CD4-positive, alpha-beta T cell (primary cell): ENCODE measurements at regions not wholly inside any gene's neighbourhood (a gene's known extent, or its start where the extent isn't known, plus 50 kb on each side); places are given as distances from the start of the nearest gene placed in this dataset.

Experiments
- ATAC-seq: fragments of 200-7000 bp; cut with Tn5 transposase; one replicate; pipeline ENCODE4 v1.10.0; 2022; ENCODE audit warnings: mild to moderate bottlenecking; ENCODE audit not compliant: poor library complexity
- CTCF ChIA-PET: fragments of 350-600 bp; sonication (Branson Sonifier 250); formaldehyde crosslinking; loops from one replicate; lab custom pipeline; 2021; ENCODE audit warnings: antibody characterized with exemption, inconsistent platforms; lab: Charles Lee
- POLR2A ChIA-PET: fragments of 350-600 bp; sonication (Branson Sonifier 250); formaldehyde crosslinking; loops from one replicate; lab custom pipeline; 2021; ENCODE audit warnings: antibody characterized with exemption, inconsistent platforms; lab: Charles Lee
- DNase-seq, 14 experiments: peaks; one replicate each; pipeline ENCODE4 v3.0.0-alpha.2; 2013 to 2020; ENCODE audit warnings: mixed read lengths in 2 of 14
- H3K27ac ChIP-seq, 2 donors: one replicate each; pipeline versions ENCODE4 v1.5.1 to v1.7.0; 2013; ENCODE audit warnings: low read length in 2 of 2, low read depth in 1 of 2, mild to moderate bottlenecking in 1 of 2
- H3K27me3 ChIP-seq, 2 experiments: 1 replicate in 1 of 2; 2 replicates in 1 of 2; pipeline versions ENCODE4 v1.6.1 to v1.7.0; 2013; ENCODE audit warnings: low read length in 2 of 2, control low read depth in 1 of 2, mild to moderate bottlenecking in 1 of 2, moderate library complexity in 1 of 2; ENCODE audit not compliant: insufficient read depth in 2 of 2, control insufficient read depth in 1 of 2
- H3K36me3 ChIP-seq: one replicate; pipeline ENCODE4 v1.6.1; 2013; ENCODE audit warnings: low read length, control low read depth; ENCODE audit not compliant: insufficient read depth
- H3K4me1 ChIP-seq: one replicate; pipeline ENCODE4 v1.6.1; 2013; ENCODE audit warnings: low read length, control low read depth; ENCODE audit not compliant: insufficient read depth
- H3K4me3 ChIP-seq: one replicate; pipeline ENCODE4 v1.5.1; 2013; ENCODE audit warnings: mild to moderate bottlenecking, low read length, moderate library complexity
- H3K9me3 ChIP-seq, 2 experiments: 1 replicate in 1 of 2; 2 replicates in 1 of 2; pipeline versions ENCODE4 v1.6.1 to v1.7.0; 2013; ENCODE audit warnings: low read length in 2 of 2, mild to moderate bottlenecking in 2 of 2, control low read depth in 1 of 2, moderate library complexity in 1 of 2; ENCODE audit not compliant: control insufficient read depth in 1 of 2, insufficient read depth in 1 of 2
- H3K27ac Mint-ChIP-seq: one replicate; pipeline ENCODE4 v1.8.0; 2020; ENCODE audit warnings: mixed read lengths
- H3K27me3 Mint-ChIP-seq: one replicate; pipeline ENCODE4 v1.8.0; 2021; ENCODE audit warnings: mixed read lengths
- H3K36me3 Mint-ChIP-seq: one replicate; pipeline ENCODE4 v1.8.0; 2021; ENCODE audit warnings: low read depth, mixed read lengths
- H3K4me1 Mint-ChIP-seq: one replicate; pipeline ENCODE4 v1.8.0; 2021; ENCODE audit warnings: low read depth, mixed read lengths
- H3K4me3 Mint-ChIP-seq: one replicate; pipeline ENCODE4 v1.8.0; 2020; ENCODE audit warnings: mild to moderate bottlenecking, mixed read lengths
- H3K9me3 Mint-ChIP-seq: one replicate; pipeline ENCODE4 v1.8.0; 2020; ENCODE audit warnings: mixed read lengths
- CTCF ChIP-seq: fragments of 200-600 bp; IDR thresholded peaks from one replicate; pipeline ENCODE4 v1.8.0; 2022; ENCODE audit warnings: antibody characterized with exemption, mild to moderate bottlenecking
- intact Hi-C, 2 experiments: fragments of 100-400 bp; cut with DNase I in 1 of 2; cut with micrococcal nuclease in 1 of 2; formaldehyde crosslinking; loops; one replicate each; pipeline versions ENCODE4 v1.15.1 to v1.9.0; 2023 to 2025; cut with DNase I, micrococcal nuclease

- no peak for ATAC-seq
- no peaks in the 10 kb centered on the region for H3K4me1 Mint-ChIP-seq
- Histone ChIP-seq H3K9me3 (no peaks in the 10 kb centered on the region), H3K27ac (no peak overlapping the region), H3K4me3 (no peak overlapping the region), H3K4me1 (no peaks in the 10 kb centered on the region), H3K36me3 (no peaks in the 10 kb centered on the region), H3K27me3 (no peaks in the 10 kb centered on the region)
- ChIA-PET CTCF (no interaction called here), POLR2A (no interaction called here)
- intact Hi-C loops, result no loop called here
- no peak overlapping the region for H3K4me3 Mint-ChIP-seq
- no peaks in the 10 kb centered on the region for H3K27me3 Mint-ChIP-seq
- no peak for TF ChIP-seq CTCF
- no peaks in the 10 kb centered on the region for H3K9me3 Mint-ChIP-seq
- no peaks in the 10 kb centered on the region for H3K36me3 Mint-ChIP-seq
- no peak for DNase-seq
- no peak overlapping the region for H3K27ac Mint-ChIP-seq
Observed at GRCh38 chr20:24729896-24730605, 219.0 kb upstream of the CST7 start.

GRCh38 chr20:24730750-24731149, 218.3 kb upstream of the CST7 start:
- H3K9me3 Mint-ChIP-seq, result no peaks in the 10 kb centered on the region
- CTCF ChIA-PET, result no interaction called here
- intact Hi-C loops, result no loop called here
- no peaks in the 10 kb centered on the region for H3K27me3 ChIP-seq
- POLR2A ChIA-PET, result no interaction called here
- H3K27ac Mint-ChIP-seq, result no peak overlapping the region
- H3K9me3 ChIP-seq, result no peaks in the 10 kb centered on the region
- H3K4me1 ChIP-seq, result no peaks in the 10 kb centered on the region
- TF ChIP-seq CTCF, result no peak
- H3K4me3 ChIP-seq, result no peak overlapping the region
- H3K36me3 ChIP-seq, result no peaks in the 10 kb centered on the region
- no peak for ATAC-seq
- no peaks in the 10 kb centered on the region for H3K36me3 Mint-ChIP-seq
- H3K4me3 Mint-ChIP-seq, result no peak overlapping the region
- H3K27me3 Mint-ChIP-seq, result no peaks in the 10 kb centered on the region
- no peak for DNase-seq
- H3K27ac ChIP-seq, result no peak overlapping the region
- H3K4me1 Mint-ChIP-seq, result no peaks in the 10 kb centered on the region

GRCh38 chr20:24731312-24731711, 217.8 kb upstream of the CST7 start:
- H3K27me3 Mint-ChIP-seq, result no peaks in the 10 kb centered on the region
- H3K4me3 Mint-ChIP-seq, result no peak overlapping the region
- Histone ChIP-seq H3K4me1 (no peaks in the 10 kb centered on the region), H3K36me3 (no peaks in the 10 kb centered on the region), H3K4me3 (no peak overlapping the region), H3K27ac (no peak overlapping the region), H3K9me3 (no peaks in the 10 kb centered on the region), H3K27me3 (no peaks in the 10 kb centered on the region)
- H3K27ac Mint-ChIP-seq, result no peak overlapping the region
- no peak for TF ChIP-seq CTCF
- no peaks in the 10 kb centered on the region for H3K9me3 Mint-ChIP-seq
- no peaks in the 10 kb centered on the region for H3K4me1 Mint-ChIP-seq
- no peak for ATAC-seq
- H3K36me3 Mint-ChIP-seq, result no peaks in the 10 kb centered on the region
- intact Hi-C loops, result no loop called here
- ChIA-PET CTCF (no interaction called here), POLR2A (no interaction called here)
- no peak for DNase-seq
